Smooth muscle cell (in vitro differentiated cells): ENCODE measurements at regions not wholly inside any gene's neighbourhood (a gene's known extent, or its start where the extent isn't known, plus 50 kb on each side); places are given as distances from the start of the nearest gene placed in this dataset.
"Not testable (repeated sequence)": the region's sequence is repeated elsewhere in the genome, so short reads cannot be mapped to it uniquely, and the experiment has no call there.

Source experiments
- DNase-seq: peaks from one replicate; lab custom pipeline; 2025; ENCODE audit not compliant: unreplicated experiment; lab: John Stamatoyannopoulos, UW
- H2AFZ ChIP-seq: fragments of 200-600 bp; sonication (generic); 2 replicates; pipeline ENCODE4 v1.6.0; 2016; ENCODE audit warnings: antibody characterized with exemption, low read depth, mild to moderate bottlenecking
- H3F3A ChIP-seq: fragments of 200-600 bp; sonication (generic); 2 replicates; pipeline ENCODE4 v1.6.0; 2017; ENCODE audit warnings: antibody characterized with exemption, low read depth
- H3K27ac ChIP-seq: fragments of 200-600 bp; sonication (generic); 2 replicates; pipeline ENCODE4 v1.5.1; 2016; ENCODE audit warnings: low read depth, mild to moderate bottlenecking
- H3K27me3 ChIP-seq: fragments of 200-600 bp; sonication (generic); 2 replicates; pipeline ENCODE4 v1.6.1; 2016; ENCODE audit warnings: low read depth, mild to moderate bottlenecking
- H3K36me3 ChIP-seq: fragments of 200-600 bp; sonication (generic); 2 replicates; pipeline ENCODE4 v1.5.1; 2016; ENCODE audit warnings: low read depth
- H3K4me1 ChIP-seq: fragments of 200-600 bp; sonication (generic); 2 replicates; pipeline ENCODE4 v1.5.1; 2016; ENCODE audit warnings: low read depth
- H3K4me2 ChIP-seq: fragments of 200-600 bp; sonication (generic); 2 replicates; pipeline ENCODE4 v1.6.0; 2016; ENCODE audit warnings: mild to moderate bottlenecking
- H3K4me3 ChIP-seq: fragments of 200-600 bp; sonication (generic); 2 replicates; pipeline ENCODE4 v1.5.1; 2016; ENCODE audit warnings: mild to moderate bottlenecking
- H3K79me2 ChIP-seq: fragments of 200-600 bp; sonication (generic); 2 replicates; pipeline ENCODE4 v1.6.0; 2016; ENCODE audit warnings: low read depth, mild to moderate bottlenecking
- H3K9ac ChIP-seq: fragments of 200-600 bp; sonication (generic); 2 replicates; pipeline ENCODE4 v1.6.0; 2016; ENCODE audit warnings: low read depth
- H3K9me3 ChIP-seq: fragments of 200-600 bp; sonication (generic); replicated peaks from 2 replicates; pipeline ENCODE4 v1.5.1; 2016; ENCODE audit warnings: low read depth
- H4K20me1 ChIP-seq: fragments of 200-600 bp; sonication (generic); 2 replicates; pipeline ENCODE4 v1.6.0; 2016; ENCODE audit warnings: low read depth
- CTCF ChIP-seq: fragments of 200-600 bp; sonication (generic); IDR thresholded peaks from 2 replicates; pipeline ENCODE4 v1.5.1; 2017; ENCODE audit warnings: borderline replicate concordance, mild to moderate bottlenecking, antibody characterized with exemption; ENCODE audit not compliant: insufficient read depth, poor library complexity, severe bottlenecking
- WGBS: methylation state at CpG from one replicate; pipeline ENCODE4 v1.1.7; 2016; ENCODE audit warnings: low lambda C conversion rate; 5-methylcytosine and 5-hydroxymethylcytosine counted together

- H3K9me3 ChIP-seq = no peaks in the 10 kb centered on the region
- no peak overlapping the region for H3K4me2 ChIP-seq
- H3K36me3 ChIP-seq = no peaks in the 10 kb centered on the region
- no peak overlapping the region for H3K9ac ChIP-seq
- WGBS = 96% methylated on average over 1 of the region's 1 CpG
- DNase-seq = no peak
- no peak overlapping the region for H3K4me3 ChIP-seq
- no peak overlapping the region for H2AFZ ChIP-seq
- TF ChIP-seq CTCF = no peak
- H3K27ac ChIP-seq = no peak overlapping the region
- H3K27me3 ChIP-seq = no peaks in the 10 kb centered on the region
- H3K79me2 ChIP-seq = no peaks in the 10 kb centered on the region
- no peaks in the 10 kb centered on the region for H3F3A ChIP-seq
- H4K20me1 ChIP-seq = no peaks in the 10 kb centered on the region
- H3K4me1 ChIP-seq = no peaks in the 10 kb centered on the region
Observed at GRCh38 chr7:121696954-121697353, 176.0 kb upstream of the PTPRZ1 start.

GRCh38 chr7:121689749-121690148 is 183.2 kb upstream of the PTPRZ1 start:
- TF ChIP-seq CTCF = no peak

GRCh38 chr7:121681700-121682099 is 191.3 kb upstream of the PTPRZ1 start:
- H3K27ac ChIP-seq = no peak overlapping the region
- no peak for TF ChIP-seq CTCF
- no peak overlapping the region for H3K4me3 ChIP-seq
- no peaks in the 10 kb centered on the region for H3K36me3 ChIP-seq
- H3K27me3 ChIP-seq = no peaks in the 10 kb centered on the region
- H3K9ac ChIP-seq = no peak overlapping the region
- H3K79me2 ChIP-seq = no peaks in the 10 kb centered on the region
- no peak overlapping the region for H3K4me2 ChIP-seq
- WGBS = 88% methylated on average over 3 of the region's 3 CpGs
- H2AFZ ChIP-seq = no peak overlapping the region
- no peak for DNase-seq
- no peaks in the 10 kb centered on the region for H3F3A ChIP-seq
- H3K9me3 ChIP-seq = no peaks in the 10 kb centered on the region
- peaks cover 7% of the 10 kb centered on the region for H3K4me1 ChIP-seq
- H4K20me1 ChIP-seq = no peaks in the 10 kb centered on the region

More at GRCh38 chr7:121689749-121690148, 183.2 kb upstream of the PTPRZ1 start:
- Histone ChIP-seq H3F3A (no peaks in the 10 kb centered on the region), H3K9ac (no peak overlapping the region), H3K4me3 (no peak overlapping the region), H4K20me1 (no peaks in the 10 kb centered on the region), H3K27me3 (no peaks in the 10 kb centered on the region), H3K4me2 (no peak overlapping the region), H3K79me2 (no peaks in the 10 kb centered on the region), H3K27ac (no peak overlapping the region), H3K9me3 (no peaks in the 10 kb centered on the region), H3K4me1 (no peaks in the 10 kb centered on the region), H2AFZ (no peak overlapping the region), H3K36me3 (no peaks in the 10 kb centered on the region)
- WGBS = 82% methylated on average over 3 of the region's 3 CpGs
- no peak for DNase-seq

GRCh38 chr7:121676168-121676567 is 196.8 kb upstream of the PTPRZ1 start:
- peaks cover 7% of the 10 kb centered on the region for H3K4me1 ChIP-seq
- no peak overlapping the region for H2AFZ ChIP-seq
- no peak overlapping the region for H3K4me3 ChIP-seq
- no peak overlapping the region for H3K27ac ChIP-seq
- no peak for DNase-seq
- no peaks in the 10 kb centered on the region for H3K9me3 ChIP-seq
- H4K20me1 ChIP-seq = no peaks in the 10 kb centered on the region
- no peaks in the 10 kb centered on the region for H3K79me2 ChIP-seq
- no peak for TF ChIP-seq CTCF
- H3F3A ChIP-seq = no peaks in the 10 kb centered on the region
- H3K9ac ChIP-seq = no peak overlapping the region
- no peak overlapping the region for H3K4me2 ChIP-seq
- no peaks in the 10 kb centered on the region for H3K36me3 ChIP-seq
- no peaks in the 10 kb centered on the region for H3K27me3 ChIP-seq
- WGBS = 74% methylated on average over 3 of the region's 3 CpGs

- H4K20me1 ChIP-seq, H3K27me3 ChIP-seq, DNase-seq, H3K4me1 ChIP-seq, H3K9me3 ChIP-seq, H3K9ac ChIP-seq, H3K79me2 ChIP-seq, H3F3A ChIP-seq, H3K27ac ChIP-seq, H2AFZ ChIP-seq, H3K36me3 ChIP-seq, H3K4me3 ChIP-seq, H3K4me2 ChIP-seq: not testable (repeated sequence)
- WGBS = 85% methylated on average over 2 of the region's 2 CpGs
Observed at GRCh38 chr7:121674455-121674854, 198.5 kb upstream of the PTPRZ1 start.
